ENCODE measurements at regions not wholly inside any gene's neighbourhood (a gene's known extent, or its start where the extent isn't known, plus 50 kb on each side); places are given as distances from the start of the nearest gene placed in this dataset.

GRCh38 chr17:22514767-22515320 is 822.5 kb downstream of the KCNJ18 start:
- TF ChIP-seq, protein P1, sequence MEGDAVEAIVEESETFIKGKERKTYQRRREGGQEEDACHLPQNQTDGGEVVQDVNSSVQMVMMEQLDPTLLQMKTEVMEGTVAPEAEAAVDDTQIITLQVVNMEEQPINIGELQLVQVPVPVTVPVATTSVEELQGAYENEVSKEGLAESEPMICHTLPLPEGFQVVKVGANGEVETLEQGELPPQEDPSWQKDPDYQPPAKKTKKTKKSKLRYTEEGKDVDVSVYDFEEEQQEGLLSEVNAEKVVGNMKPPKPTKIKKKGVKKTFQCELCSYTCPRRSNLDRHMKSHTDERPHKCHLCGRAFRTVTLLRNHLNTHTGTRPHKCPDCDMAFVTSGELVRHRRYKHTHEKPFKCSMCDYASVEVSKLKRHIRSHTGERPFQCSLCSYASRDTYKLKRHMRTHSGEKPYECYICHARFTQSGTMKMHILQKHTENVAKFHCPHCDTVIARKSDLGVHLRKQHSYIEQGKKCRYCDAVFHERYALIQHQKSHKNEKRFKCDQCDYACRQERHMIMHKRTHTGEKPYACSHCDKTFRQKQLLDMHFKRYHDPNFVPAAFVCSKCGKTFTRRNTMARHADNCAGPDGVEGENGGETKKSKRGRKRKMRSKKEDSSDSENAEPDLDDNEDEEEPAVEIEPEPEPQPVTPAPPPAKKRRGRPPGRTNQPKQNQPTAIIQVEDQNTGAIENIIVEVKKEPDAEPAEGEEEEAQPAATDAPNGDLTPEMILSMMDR (IDR thresholded peaks at IDR 0.05): no peak
- TF ChIP-seq POLR2A (IDR thresholded peaks at IDR 0.05): no peak
